Naive B cell (primary cell): ENCODE measurements at regions not wholly inside any gene's neighbourhood (a gene's known extent, or its start where the extent isn't known, plus 50 kb on each side); places are given as distances from the start of the nearest gene placed in this dataset.

Experiments
- ATAC-seq, 2 donors: fragments of 150-1000 bp; cut with Tn5 transposase; 2 replicates each; pipeline ENCODE4 v1.10.0; 2021; ENCODE audit warnings: low read depth in 2 of 2, mild to moderate bottlenecking in 2 of 2, moderate library complexity in 2 of 2
- DNase-seq: peaks from one replicate; pipeline ENCODE4 v3.0.0; 2022
- H3K27ac Mint-ChIP-seq, 6 donors: one replicate each; pipeline ENCODE4 v1.8.0; 2020 to 2022; ENCODE audit warnings: mild to moderate bottlenecking in 6 of 6, mixed read lengths in 6 of 6, moderate library complexity in 5 of 6, inconsistent platforms in 2 of 6
- H3K27me3 Mint-ChIP-seq, 3 donors: one replicate each; pipeline ENCODE4 v1.8.0; 2021 to 2022; ENCODE audit warnings: mixed read lengths in 3 of 3, mild to moderate bottlenecking in 1 of 3
- H3K36me3 Mint-ChIP-seq, 2 donors: one replicate each; pipeline ENCODE4 v1.8.0; 2020 to 2022; ENCODE audit warnings: mixed read lengths in 2 of 2, inconsistent platforms in 1 of 2, mild to moderate bottlenecking in 1 of 2
- H3K4me1 Mint-ChIP-seq, 3 donors: one replicate each; pipeline ENCODE4 v1.8.0; 2020 to 2022; ENCODE audit warnings: mixed read lengths in 3 of 3, inconsistent platforms in 1 of 3, mild to moderate bottlenecking in 1 of 3, moderate library complexity in 1 of 3
- H3K4me3 Mint-ChIP-seq, 8 donors: one replicate each; pipeline ENCODE4 v1.8.0; 2020 to 2022; ENCODE audit warnings: mild to moderate bottlenecking in 8 of 8, mixed read lengths in 8 of 8, moderate library complexity in 8 of 8, inconsistent platforms in 2 of 8
- H3K9me3 Mint-ChIP-seq, 7 donors: one replicate each; pipeline ENCODE4 v1.8.0; 2020 to 2022; ENCODE audit warnings: mixed read lengths in 7 of 7, mild to moderate bottlenecking in 5 of 7, inconsistent platforms in 2 of 7, moderate library complexity in 1 of 7

- Mint-ChIP-seq H3K4me3 (no peak overlapping the region), H3K36me3 (no peaks in the 10 kb centered on the region), H3K27me3 (peaks cover 11 to 18% (median 13%) of the 10 kb centered on the region in 3 donors), H3K9me3 (peaks cover 0 to 2% (median 0%) of the 10 kb centered on the region in 7 donors), H3K27ac (no peak overlapping the region), H3K4me1 (no peaks in the 10 kb centered on the region)
- DNase-seq (no peak), ATAC-seq (no peak)
Measured at GRCh38 chr20:54305421-54305820, 97.5 kb downstream of the PFDN4 start.

- H3K36me3 Mint-ChIP-seq = no peaks in the 10 kb centered on the region
- DNase-seq = no peak
- ATAC-seq = no peak
- H3K27me3 Mint-ChIP-seq = peaks cover 13 to 19% (median 16%) of the 10 kb centered on the region in 3 donors
- H3K9me3 Mint-ChIP-seq = peaks cover 0 to 2% (median 0%) of the 10 kb centered on the region in 7 donors
- no peak overlapping the region for H3K27ac Mint-ChIP-seq
- no peaks in the 10 kb centered on the region for H3K4me1 Mint-ChIP-seq
- no peak overlapping the region for H3K4me3 Mint-ChIP-seq
Measured at GRCh38 chr20:54306985-54307710, 99.3 kb downstream of the PFDN4 start.

GRCh38 chr20:54308804-54309203, 100.9 kb downstream of the PFDN4 start:
- Mint-ChIP-seq H3K9me3 (peaks cover 0 to 2% (median 0%) of the 10 kb centered on the region in 7 donors), H3K4me3 (no peak overlapping the region), H3K27ac (no peak overlapping the region), H3K27me3 (peaks cover 16 to 24% (median 16%) of the 10 kb centered on the region in 3 donors), H3K4me1 (no peaks in the 10 kb centered on the region), H3K36me3 (no peaks in the 10 kb centered on the region)
- ATAC-seq = no peak
- DNase-seq = no peak

GRCh38 chr20:54318892-54319291, 111.0 kb downstream of the PFDN4 start:
- Mint-ChIP-seq H3K27ac (no peak overlapping the region), H3K4me3 (no peak overlapping the region), H3K4me1 (no peaks in the 10 kb centered on the region), H3K36me3 (peaks cover 0 to 6% of the 10 kb centered on the region in 2 donors), H3K9me3 (peaks cover 0 to 5% (median 0%) of the 10 kb centered on the region in 7 donors), H3K27me3 (peaks cover 20 to 25% (median 21%) of the 10 kb centered on the region in 3 donors)
- DNase-seq (no peak), ATAC-seq (no peak)

GRCh38 chr20:54320148-54320607, 112.3 kb downstream of the PFDN4 start:
- no peak overlapping the region for H3K4me3 Mint-ChIP-seq
- DNase-seq = no peak
- H3K9me3 Mint-ChIP-seq = peaks cover 0 to 1% (median 0%) of the 10 kb centered on the region in 7 donors

GRCh38 chr20:54321352-54322087, 113.6 kb downstream of the PFDN4 start:
- Mint-ChIP-seq H3K27me3 (peaks cover 0 to 15% (median 11%) of the 10 kb centered on the region in 3 donors), H3K4me3 (no peak overlapping the region), H3K4me1 (no peaks in the 10 kb centered on the region), H3K9me3 (peaks cover 0 to 1% (median 0%) of the 10 kb centered on the region in 7 donors), H3K27ac (no peak overlapping the region), H3K36me3 (no peaks in the 10 kb centered on the region)
- no peak for ATAC-seq
- no peak for DNase-seq

More at GRCh38 chr20:54320148-54320607, 112.3 kb downstream of the PFDN4 start:
- Mint-ChIP-seq H3K27me3 (peaks cover 13 to 15% (median 15%) of the 10 kb centered on the region in 3 donors), H3K36me3 (no peaks in the 10 kb centered on the region), H3K27ac (no peak overlapping the region), H3K4me1 (no peaks in the 10 kb centered on the region)
- ATAC-seq = no peak

- Mint-ChIP-seq H3K4me3 (no peak overlapping the region), H3K27me3 (peaks cover 0 to 15% (median 6%) of the 10 kb centered on the region in 3 donors), H3K27ac (no peak overlapping the region), H3K4me1 (no peaks in the 10 kb centered on the region), H3K36me3 (no peaks in the 10 kb centered on the region), H3K9me3 (no peaks in the 10 kb centered on the region)
- DNase-seq = no peak
- no peak for ATAC-seq
Measured at GRCh38 chr20:54323227-54323734, 115.4 kb downstream of the PFDN4 start.

GRCh38 chr20:54324041-54324440, 116.2 kb downstream of the PFDN4 start:
- Mint-ChIP-seq H3K36me3 (no peaks in the 10 kb centered on the region), H3K27me3 (peaks cover 0 to 15% (median 6%) of the 10 kb centered on the region in 3 donors), H3K4me1 (no peaks in the 10 kb centered on the region), H3K9me3 (no peaks in the 10 kb centered on the region), H3K4me3 (no peak overlapping the region), H3K27ac (no peak overlapping the region)
- DNase-seq = no peak
- no peak for ATAC-seq

- H3K4me3 Mint-ChIP-seq = no peak overlapping the region
- no peaks in the 10 kb centered on the region for H3K4me1 Mint-ChIP-seq
- H3K27me3 Mint-ChIP-seq = peaks cover 0 to 20% (median 6%) of the 10 kb centered on the region in 3 donors
- no peak for ATAC-seq
- no peaks in the 10 kb centered on the region for H3K36me3 Mint-ChIP-seq
- no peak for DNase-seq
- peaks cover 0 to 3% (median 0%) of the 10 kb centered on the region in 7 donors for H3K9me3 Mint-ChIP-seq
- no peak overlapping the region for H3K27ac Mint-ChIP-seq
Measured at GRCh38 chr20:54324652-54325285, 116.9 kb downstream of the PFDN4 start.

- H3K4me1 Mint-ChIP-seq = no peaks in the 10 kb centered on the region
Measured at GRCh38 chr20:54335299-54335698, 127.4 kb downstream of the PFDN4 start.

GRCh38 chr20:54337144-54337543, 129.3 kb downstream of the PFDN4 start:
- no peak for DNase-seq
- H3K36me3 Mint-ChIP-seq = peaks cover 0 to 7% of the 10 kb centered on the region in 2 donors

More at GRCh38 chr20:54335299-54335698, 127.4 kb downstream of the PFDN4 start:
- Mint-ChIP-seq H3K9me3 (peaks cover 1 to 20% (median 7%) of the 10 kb centered on the region in 7 donors), H3K4me3 (no peak overlapping the region), H3K36me3 (peaks cover 0 to 7% of the 10 kb centered on the region in 2 donors), H3K27me3 (peaks cover 7 to 8% (median 8%) of the 10 kb centered on the region in 3 donors), H3K27ac (no peak overlapping the region)
- DNase-seq (no peak), ATAC-seq (no peak)

GRCh38 chr20:54339093-54339492, 131.2 kb downstream of the PFDN4 start:
- ATAC-seq (no peak), DNase-seq (no peak)
- Mint-ChIP-seq H3K9me3 (peaks cover 1 to 22% (median 8%) of the 10 kb centered on the region in 7 donors), H3K27me3 (peaks cover 8 to 16% (median 11%) of the 10 kb centered on the region in 3 donors), H3K27ac (peak overlapping the region in 1 of 6 donors; percentile 89), H3K4me1 (no peaks in the 10 kb centered on the region), H3K4me3 (no peak overlapping the region), H3K36me3 (peaks cover 5 to 7% of the 10 kb centered on the region in 2 donors)

More at GRCh38 chr20:54337144-54337543, 129.3 kb downstream of the PFDN4 start:
- no peaks in the 10 kb centered on the region for H3K4me1 Mint-ChIP-seq
- H3K27me3 Mint-ChIP-seq = peaks cover 7 to 14% (median 8%) of the 10 kb centered on the region in 3 donors
- H3K9me3 Mint-ChIP-seq = peaks cover 1 to 22% (median 7%) of the 10 kb centered on the region in 7 donors
- ATAC-seq = no peak
- H3K27ac Mint-ChIP-seq = peak overlapping the region in 1 of 6 donors; percentile 15
- H3K4me3 Mint-ChIP-seq = no peak overlapping the region

- no peak for ATAC-seq
- Mint-ChIP-seq H3K27me3 (peaks cover 0 to 13% (median 10%) of the 10 kb centered on the region in 3 donors), H3K4me1 (no peaks in the 10 kb centered on the region), H3K9me3 (peaks cover 1 to 22% (median 4%) of the 10 kb centered on the region in 7 donors), H3K36me3 (peaks cover 0 to 5% of the 10 kb centered on the region in 2 donors), H3K4me3 (no peak overlapping the region), H3K27ac (no peak overlapping the region)
- no peak for DNase-seq
Measured at GRCh38 chr20:54340206-54340605, 132.3 kb downstream of the PFDN4 start.
